Hippocampal formation (tissue), 2 donors: ENCODE measurements at regions not wholly inside any gene's neighbourhood (a gene's known extent, or its start where the extent isn't known, plus 50 kb on each side); places are given as distances from the start of the nearest gene placed in this dataset.

ENCODE experiments used
- DNase-seq, 2 donors: peaks; one replicate each; lab custom pipeline; 2025; lab: John Stamatoyannopoulos, UW

DNA sequence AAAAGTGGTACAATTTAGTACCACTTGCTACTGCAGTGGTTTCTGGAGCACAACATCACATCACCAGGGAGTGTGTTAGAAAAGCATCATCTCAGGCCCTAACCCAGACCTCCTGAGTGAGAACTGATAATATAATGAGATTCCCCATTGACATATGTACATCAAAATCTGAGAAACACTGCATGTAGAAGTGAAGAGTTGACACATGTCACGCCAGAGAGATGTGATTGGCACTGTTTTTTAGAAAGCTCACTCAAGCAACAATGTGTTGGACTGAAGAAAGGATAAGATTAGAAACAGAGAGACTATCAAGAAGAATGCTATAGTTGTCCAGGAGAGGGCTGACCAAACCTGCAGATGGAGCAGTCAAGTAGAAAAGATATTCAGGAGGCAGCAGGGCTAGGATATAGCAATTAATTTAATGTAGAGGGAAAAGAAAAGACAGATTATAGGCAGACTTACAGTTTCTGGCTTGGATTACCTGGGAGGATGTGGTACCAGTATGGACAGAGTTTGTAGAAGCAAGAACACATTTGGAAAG lies 324.4 kb upstream of the ADAMTSL1 start:
- DNase-seq = no peak

- DNase-seq = no peak
Observed at GRCh38 chr9:18154661-18155060, 319.3 kb upstream of the ADAMTSL1 start.

GRCh38 chr9:18159254-18159653 lies 314.7 kb upstream of the ADAMTSL1 start:
- DNase-seq = no peak

- no peak for DNase-seq
Observed at GRCh38 chr9:18163146-18163545, 310.8 kb upstream of the ADAMTSL1 start.

DNA sequence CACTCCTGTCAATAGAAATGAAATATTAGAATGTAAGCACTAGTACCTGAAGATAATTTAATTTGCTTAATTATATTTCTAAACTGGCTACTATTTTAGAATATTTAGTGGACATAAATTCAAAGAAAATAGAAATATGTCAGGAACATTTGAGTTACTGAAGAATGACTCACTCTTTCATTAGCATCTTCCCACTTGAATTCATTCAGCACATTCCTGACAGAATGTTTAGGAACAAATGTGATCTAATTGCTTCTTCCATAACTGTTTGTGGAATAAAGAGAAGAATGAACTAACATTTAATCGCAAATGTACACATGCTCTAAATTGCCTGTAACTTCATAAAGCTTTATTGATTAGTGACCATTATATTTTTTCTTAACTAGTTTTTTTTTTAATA lies 306.2 kb upstream of the ADAMTSL1 start:
- DNase-seq = no peak

- DNase-seq = no peak
Observed at GRCh38 chr9:18173923-18174322, 300.0 kb upstream of the ADAMTSL1 start.

GRCh38 chr9:18182636-18183035 lies 291.3 kb upstream of the ADAMTSL1 start:
- no peak for DNase-seq

- no peak for DNase-seq
Observed at GRCh38 chr9:18183974-18184373, 290.0 kb upstream of the ADAMTSL1 start.

GRCh38 chr9:18184401-18184800 lies 289.6 kb upstream of the ADAMTSL1 start:
- DNase-seq = no peak

- DNase-seq = no peak
Observed at GRCh38 chr9:18185196-18185595, 288.8 kb upstream of the ADAMTSL1 start.

DNA sequence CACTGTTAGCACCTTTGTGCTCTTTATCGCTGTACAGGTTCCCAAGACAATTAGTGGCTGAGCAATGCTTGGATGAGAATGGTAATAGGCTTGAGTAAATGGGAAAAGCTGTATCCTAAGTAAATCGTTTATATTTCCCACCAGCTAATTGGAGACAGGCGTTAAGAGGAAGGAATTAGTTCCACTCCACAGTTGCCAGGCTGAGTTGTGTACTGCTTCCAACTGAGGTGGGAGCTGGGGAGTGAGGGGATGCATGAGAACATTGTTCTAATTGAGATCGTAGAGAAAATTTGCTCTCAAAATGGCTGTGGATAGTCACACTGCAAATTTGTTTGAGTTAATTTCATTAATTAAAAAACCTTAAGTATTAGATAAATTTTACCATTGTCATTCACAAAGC lies 285.0 kb upstream of the ADAMTSL1 start:
- no peak for DNase-seq

- DNase-seq = no peak
Observed at GRCh38 chr9:18189871-18190670, 283.9 kb upstream of the ADAMTSL1 start.

- DNase-seq = no peak
Observed at GRCh38 chr9:18190671-18191374, 283.1 kb upstream of the ADAMTSL1 start.

- no peak for DNase-seq
Observed at GRCh38 chr9:18194316-18194715, 279.6 kb upstream of the ADAMTSL1 start.

DNA sequence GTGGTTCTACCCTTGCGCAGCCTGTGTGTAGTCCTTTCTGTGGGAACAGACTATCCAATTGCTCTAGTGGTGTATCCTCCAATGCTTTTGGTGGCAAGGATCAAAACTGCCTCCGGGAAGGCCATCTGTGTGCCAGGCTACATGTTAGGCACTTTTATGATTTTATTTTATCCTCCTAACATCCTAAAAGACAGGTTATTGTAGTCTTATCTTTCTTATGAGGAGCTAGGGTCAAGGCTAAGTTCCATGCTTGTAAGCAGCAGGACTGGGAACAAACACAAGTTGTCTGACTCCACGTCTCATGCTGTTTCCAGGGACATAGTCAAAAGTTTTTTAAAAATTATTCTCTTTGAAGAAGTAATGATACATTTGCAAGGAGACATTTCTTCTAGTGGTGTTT lies 278.7 kb upstream of the ADAMTSL1 start:
- DNase-seq = no peak

DNA sequence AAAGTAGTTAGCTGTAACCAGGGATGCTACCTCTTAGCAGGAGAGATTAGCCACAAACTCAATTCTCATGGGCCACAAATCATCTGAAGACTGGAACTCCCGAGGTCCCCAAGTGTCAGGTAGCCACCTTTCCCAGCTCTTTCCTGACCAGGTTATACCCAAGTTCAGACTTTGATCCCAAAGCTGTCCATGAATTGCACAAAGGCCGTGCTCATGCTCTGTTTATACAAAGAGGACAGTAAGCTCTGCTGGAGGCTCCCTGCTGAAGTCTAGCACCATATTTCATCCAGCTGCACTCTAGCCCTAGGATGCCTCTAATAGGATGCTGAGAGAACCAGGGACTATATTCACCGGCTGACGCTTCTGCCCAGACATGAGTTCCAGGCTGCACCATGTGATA lies 271.0 kb upstream of the ADAMTSL1 start:
- DNase-seq = no peak

DNA sequence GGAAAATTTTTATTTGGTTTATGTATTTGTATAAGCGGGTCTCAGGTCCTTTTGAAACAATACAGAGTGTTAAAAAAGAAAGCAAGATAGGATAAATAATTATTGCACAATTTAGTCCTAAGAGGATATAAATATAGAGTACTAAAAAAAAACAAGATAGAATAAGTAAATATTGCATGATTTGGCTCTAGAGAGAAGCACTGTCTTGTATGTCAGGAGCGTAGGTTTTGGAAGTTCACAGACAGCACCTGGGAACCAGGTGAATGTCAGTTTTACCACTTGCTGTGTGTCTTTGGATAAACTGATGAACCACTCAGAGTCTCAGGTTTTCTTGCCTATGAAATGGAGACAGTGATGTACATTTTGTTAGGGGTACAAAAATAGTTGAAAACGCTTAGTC lies 266.2 kb upstream of the ADAMTSL1 start:
- DNase-seq = no peak

- no peak for DNase-seq
Observed at GRCh38 chr9:18208166-18209059, 265.5 kb upstream of the ADAMTSL1 start.

DNA sequence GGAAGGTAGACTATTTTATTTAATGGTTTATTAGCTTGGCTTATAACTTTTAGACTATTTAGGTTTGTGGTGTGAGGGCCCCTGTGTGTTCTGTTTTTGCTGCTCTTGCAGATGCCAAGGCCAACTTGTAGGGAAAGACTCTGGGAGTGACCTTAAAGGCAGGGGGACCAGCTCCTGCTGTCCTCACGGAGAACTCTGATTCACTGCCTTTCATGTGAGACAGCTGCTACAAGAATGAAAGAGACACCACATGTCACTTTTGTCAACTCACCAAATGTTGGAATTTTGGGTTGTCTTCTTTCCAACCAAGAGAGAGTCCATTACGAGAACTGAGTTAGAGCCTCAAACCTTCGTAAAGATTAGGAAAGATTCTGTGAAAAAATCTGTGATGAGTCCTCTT lies 258.3 kb upstream of the ADAMTSL1 start:
- no peak for DNase-seq

GRCh38 chr9:18216376-18216775 lies 257.6 kb upstream of the ADAMTSL1 start:
- DNase-seq = no peak

DNA sequence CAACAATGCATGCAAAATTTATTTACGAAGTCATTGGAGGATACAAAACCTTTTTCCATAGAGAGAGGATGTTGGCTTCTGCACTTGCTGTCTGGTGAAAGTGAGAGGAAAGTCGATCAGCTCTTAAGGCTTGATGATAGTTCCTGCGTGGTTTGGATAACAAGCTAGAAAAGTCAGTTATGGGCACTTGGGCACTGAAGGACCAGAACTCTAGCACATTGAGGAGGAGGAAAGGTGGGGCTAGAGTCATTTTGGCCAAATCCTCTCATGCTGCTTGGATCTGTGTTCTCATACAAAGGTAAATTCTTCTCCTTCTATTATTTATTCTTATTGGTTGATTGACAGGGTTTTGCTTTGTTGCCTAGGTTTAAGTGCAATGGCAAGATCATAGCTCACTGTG lies 245.9 kb upstream of the ADAMTSL1 start:
- no peak for DNase-seq

GRCh38 chr9:18229992-18230676 lies 243.8 kb upstream of the ADAMTSL1 start:
- no peak for DNase-seq
